ENCODE measurements at regions not wholly inside any gene's neighbourhood (a gene's known extent, or its start where the extent isn't known, plus 50 kb on each side); places are given as distances from the start of the nearest gene placed in this dataset.

DNA sequence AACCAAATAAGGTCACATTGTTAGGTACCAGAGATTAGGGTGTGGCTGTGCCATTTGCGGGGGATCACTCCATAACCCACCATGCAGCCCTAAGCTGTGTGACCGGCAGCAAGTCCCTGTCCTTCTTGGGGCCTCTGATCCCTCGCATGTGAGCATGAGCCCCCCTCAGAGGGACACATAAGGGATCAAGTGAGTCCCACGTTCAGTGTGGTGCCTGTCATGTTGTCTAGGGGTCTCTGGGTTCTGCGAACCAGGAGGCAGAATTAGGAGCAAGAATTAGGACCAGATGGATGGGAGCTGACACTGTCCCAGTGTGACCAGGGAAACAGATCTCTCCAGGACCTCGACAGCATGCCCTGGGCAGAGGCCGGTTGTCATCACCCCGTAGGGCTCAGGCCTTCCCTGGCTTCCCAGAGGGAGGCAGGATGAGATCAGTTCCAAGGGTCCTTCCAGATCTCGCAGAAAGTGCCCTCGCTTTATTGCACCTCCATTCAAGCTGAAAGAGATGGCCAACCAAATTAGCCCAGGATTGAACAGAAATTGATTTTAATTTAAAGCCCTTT lies 113.2 kb upstream of the OTOS start:
- H3K9me3 Mint-ChIP-seq (ENCODE audit: unreplicated experiment) = no peaks in the 10 kb centered on the region
- peaks cover 7% of the 10 kb centered on the region for H3K27me3 Mint-ChIP-seq (ENCODE audit: unreplicated experiment)
- no peak overlapping the region for H3K27ac Mint-ChIP-seq (ENCODE audit: unreplicated experiment)
- no peak overlapping the region for H3K4me3 Mint-ChIP-seq (ENCODE audit: unreplicated experiment)
- TF ChIP-seq, protein P1, sequence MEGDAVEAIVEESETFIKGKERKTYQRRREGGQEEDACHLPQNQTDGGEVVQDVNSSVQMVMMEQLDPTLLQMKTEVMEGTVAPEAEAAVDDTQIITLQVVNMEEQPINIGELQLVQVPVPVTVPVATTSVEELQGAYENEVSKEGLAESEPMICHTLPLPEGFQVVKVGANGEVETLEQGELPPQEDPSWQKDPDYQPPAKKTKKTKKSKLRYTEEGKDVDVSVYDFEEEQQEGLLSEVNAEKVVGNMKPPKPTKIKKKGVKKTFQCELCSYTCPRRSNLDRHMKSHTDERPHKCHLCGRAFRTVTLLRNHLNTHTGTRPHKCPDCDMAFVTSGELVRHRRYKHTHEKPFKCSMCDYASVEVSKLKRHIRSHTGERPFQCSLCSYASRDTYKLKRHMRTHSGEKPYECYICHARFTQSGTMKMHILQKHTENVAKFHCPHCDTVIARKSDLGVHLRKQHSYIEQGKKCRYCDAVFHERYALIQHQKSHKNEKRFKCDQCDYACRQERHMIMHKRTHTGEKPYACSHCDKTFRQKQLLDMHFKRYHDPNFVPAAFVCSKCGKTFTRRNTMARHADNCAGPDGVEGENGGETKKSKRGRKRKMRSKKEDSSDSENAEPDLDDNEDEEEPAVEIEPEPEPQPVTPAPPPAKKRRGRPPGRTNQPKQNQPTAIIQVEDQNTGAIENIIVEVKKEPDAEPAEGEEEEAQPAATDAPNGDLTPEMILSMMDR (IDR thresholded peaks at IDR 0.05; ENCODE audit: unreplicated experiment) = no peak
- no peaks in the 10 kb centered on the region for H3K4me1 Mint-ChIP-seq (ENCODE audit: unreplicated experiment)
- H3K36me3 Mint-ChIP-seq (ENCODE audit: low read depth, unreplicated experiment) = no peaks in the 10 kb centered on the region
- no peak for DNase-seq (ENCODE audit: low spot score)

GRCh38 chr2:240254337-240255164 lies 114.1 kb upstream of the OTOS start:
- no peaks in the 10 kb centered on the region for H3K9me3 Mint-ChIP-seq (ENCODE audit: unreplicated experiment)

DNA sequence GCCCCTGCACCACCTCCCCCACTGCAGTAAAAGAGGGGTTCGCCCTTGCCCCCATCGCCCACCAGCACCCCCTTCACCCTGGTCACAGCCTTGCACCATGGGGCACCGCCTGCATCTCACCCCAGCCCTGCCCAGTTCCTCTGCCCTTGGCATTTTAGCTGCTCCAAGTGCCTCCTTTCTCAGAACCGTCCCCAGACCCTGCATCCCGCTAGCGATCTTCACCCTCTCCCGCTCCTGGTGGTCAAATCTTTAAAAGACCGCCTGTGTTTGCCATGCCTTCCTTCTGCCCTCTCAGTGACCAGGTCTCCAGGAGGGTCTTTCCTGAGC lies 114.7 kb upstream of the OTOS start:
- Mint-ChIP-seq H3K36me3 (ENCODE audit: low read depth, unreplicated experiment) (no peaks in the 10 kb centered on the region), H3K27me3 (ENCODE audit: unreplicated experiment) (peaks cover 3% of the 10 kb centered on the region), H3K4me3 (ENCODE audit: unreplicated experiment) (no peak overlapping the region), H3K4me1 (ENCODE audit: unreplicated experiment) (no peaks in the 10 kb centered on the region), H3K27ac (ENCODE audit: unreplicated experiment) (peak overlapping the region; percentile 31), H3K9me3 (ENCODE audit: unreplicated experiment) (no peaks in the 10 kb centered on the region)
- TF ChIP-seq, protein P1 (IDR thresholded peaks at IDR 0.05; ENCODE audit: unreplicated experiment) = no peak
- no peak for DNase-seq (ENCODE audit: low spot score)

More at GRCh38 chr2:240254337-240255164, 114.1 kb upstream of the OTOS start:
- TF ChIP-seq, protein P1 (IDR thresholded peaks at IDR 0.05; ENCODE audit: unreplicated experiment) = no peak
- H3K27ac Mint-ChIP-seq (ENCODE audit: unreplicated experiment) = no peak overlapping the region
- no peak for DNase-seq (ENCODE audit: low spot score)
- H3K36me3 Mint-ChIP-seq (ENCODE audit: low read depth, unreplicated experiment) = no peaks in the 10 kb centered on the region
- no peaks in the 10 kb centered on the region for H3K4me1 Mint-ChIP-seq (ENCODE audit: unreplicated experiment)
- H3K4me3 Mint-ChIP-seq (ENCODE audit: unreplicated experiment) = no peak overlapping the region
- H3K27me3 Mint-ChIP-seq (ENCODE audit: unreplicated experiment) = peaks cover 7% of the 10 kb centered on the region

GRCh38 chr2:240255811-240256703 lies 115.6 kb upstream of the OTOS start:
- no peaks in the 10 kb centered on the region for H3K9me3 Mint-ChIP-seq (ENCODE audit: unreplicated experiment)
- H3K27ac Mint-ChIP-seq (ENCODE audit: unreplicated experiment) = no peak overlapping the region
- TF ChIP-seq, protein P1 (IDR thresholded peaks at IDR 0.05; ENCODE audit: unreplicated experiment) = no peak
- H3K27me3 Mint-ChIP-seq (ENCODE audit: unreplicated experiment) = peaks cover 4% of the 10 kb centered on the region
- no peaks in the 10 kb centered on the region for H3K4me1 Mint-ChIP-seq (ENCODE audit: unreplicated experiment)
- H3K36me3 Mint-ChIP-seq (ENCODE audit: low read depth, unreplicated experiment) = peaks cover 8% of the 10 kb centered on the region
- H3K4me3 Mint-ChIP-seq (ENCODE audit: unreplicated experiment) = no peak overlapping the region
- DNase-seq (ENCODE audit: low spot score) = no peak
